HEK293T (cell line): ENCODE measurements at regions not wholly inside any gene's neighbourhood (a gene's known extent, or its start where the extent isn't known, plus 50 kb on each side); places are given as distances from the start of the nearest gene placed in this dataset.

Source experiments
- ARNT ChIP-seq: fragments of 450-650 bp; IDR thresholded peaks from 2 replicates; pipeline ENCODE4 v1.6.1; 2017; ENCODE audit warnings: mild to moderate bottlenecking
- FOXA1 ChIP-seq: fragments of 450-650 bp; IDR thresholded peaks from 2 replicates; pipeline ENCODE4 v1.6.1; 2016; ENCODE audit warnings: mild to moderate bottlenecking
- HDGF ChIP-seq: fragments of 450-650 bp; IDR thresholded peaks from 2 replicates; pipeline ENCODE4 v1.6.1; 2017; ENCODE audit warnings: antibody characterized with exemption, borderline replicate concordance
- SP1 ChIP-seq: fragments of 450-650 bp; IDR thresholded peaks from 2 replicates; pipeline ENCODE4 v1.6.1; 2017

- TF ChIP-seq SP1 (no peak), FOXA1 (no peak), HDGF (no peak), ARNT (no peak)
These were observed 177.7 kb downstream of the TMEM132E start for GRCh38 chr17:34757106-34757505.
